AG04450 (cell line): ENCODE measurements at regions not wholly inside any gene's neighbourhood (a gene's known extent, or its start where the extent isn't known, plus 50 kb on each side); places are given as distances from the start of the nearest gene placed in this dataset.
"Not testable (repeated sequence)": the region's sequence is repeated elsewhere in the genome, so short reads cannot be mapped to it uniquely, and the experiment has no call there.

Source experiments
- CTCF ChIA-PET: fragments of 300-600, 350-600 bp; formaldehyde crosslinking; extraction: SDS; loops from one replicate; lab custom pipeline; 2022; ENCODE audit warnings: antibody characterized with exemption, inconsistent platforms; lab: Charles Lee
- POLR2A ChIA-PET: fragments of 350-600 bp; formaldehyde crosslinking; extraction: SDS; loops from one replicate; lab custom pipeline; 2021; ENCODE audit warnings: antibody characterized with exemption, inconsistent platforms; lab: Yijun Ruan, JAX
- DNase-seq: peaks from one replicate; pipeline ENCODE4 v3.0.0-alpha.2; 2011; ENCODE audit warnings: low read depth, low spot score
- H3K27ac ChIP-seq: one replicate; pipeline ENCODE4 v1.5.1; 2012; ENCODE audit warnings: low read depth, low read length, control low read depth
- H3K27me3 ChIP-seq: one replicate; pipeline ENCODE4 v1.6.0; 2012; ENCODE audit warnings: low read length; ENCODE audit not compliant: control insufficient read depth, insufficient read depth
- H3K4me3 ChIP-seq: 2 replicates; pipeline ENCODE4 v1.5.1; 2011; ENCODE audit warnings: mild to moderate bottlenecking, low read depth, low read length, control low read depth
- H3K9me3 ChIP-seq: 2 replicates; pipeline ENCODE4 v1.5.1; 2012; ENCODE audit warnings: low read length; ENCODE audit not compliant: control insufficient read depth, insufficient read depth
- TF ChIP-seq, protein P1 (sequence below): IDR thresholded peaks from 2 replicates; pipeline ENCODE4 v1.5.1; 2011; ENCODE audit warnings: low read depth, low read length, control low read depth, inconsistent platforms

DNA sequence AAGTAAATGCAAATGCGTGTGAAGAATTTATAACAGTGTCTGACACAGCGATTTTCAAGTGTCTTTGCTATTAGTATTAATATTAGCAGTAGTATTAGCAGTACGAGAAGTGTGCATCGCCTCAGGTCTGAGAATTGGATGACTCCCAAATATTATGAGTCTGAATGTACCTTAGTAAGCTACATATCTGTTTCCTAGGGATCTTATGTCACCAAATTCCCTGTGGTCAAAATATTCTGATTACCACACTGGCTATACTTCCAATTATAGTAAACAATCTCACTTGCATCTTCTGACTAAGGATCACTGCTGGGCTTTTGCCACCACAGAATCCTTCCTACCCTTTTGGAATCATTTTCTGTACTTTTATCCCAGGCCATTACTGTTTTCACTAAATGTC is 396.0 kb upstream of the MIS18BP1 start:
- Histone ChIP-seq H3K27me3 (no peaks in the 10 kb centered on the region), H3K4me3 (no peak overlapping the region), H3K9me3 (no peaks in the 10 kb centered on the region), H3K27ac (no peak overlapping the region)
- DNase-seq: no peak
- TF ChIP-seq, protein P1, sequence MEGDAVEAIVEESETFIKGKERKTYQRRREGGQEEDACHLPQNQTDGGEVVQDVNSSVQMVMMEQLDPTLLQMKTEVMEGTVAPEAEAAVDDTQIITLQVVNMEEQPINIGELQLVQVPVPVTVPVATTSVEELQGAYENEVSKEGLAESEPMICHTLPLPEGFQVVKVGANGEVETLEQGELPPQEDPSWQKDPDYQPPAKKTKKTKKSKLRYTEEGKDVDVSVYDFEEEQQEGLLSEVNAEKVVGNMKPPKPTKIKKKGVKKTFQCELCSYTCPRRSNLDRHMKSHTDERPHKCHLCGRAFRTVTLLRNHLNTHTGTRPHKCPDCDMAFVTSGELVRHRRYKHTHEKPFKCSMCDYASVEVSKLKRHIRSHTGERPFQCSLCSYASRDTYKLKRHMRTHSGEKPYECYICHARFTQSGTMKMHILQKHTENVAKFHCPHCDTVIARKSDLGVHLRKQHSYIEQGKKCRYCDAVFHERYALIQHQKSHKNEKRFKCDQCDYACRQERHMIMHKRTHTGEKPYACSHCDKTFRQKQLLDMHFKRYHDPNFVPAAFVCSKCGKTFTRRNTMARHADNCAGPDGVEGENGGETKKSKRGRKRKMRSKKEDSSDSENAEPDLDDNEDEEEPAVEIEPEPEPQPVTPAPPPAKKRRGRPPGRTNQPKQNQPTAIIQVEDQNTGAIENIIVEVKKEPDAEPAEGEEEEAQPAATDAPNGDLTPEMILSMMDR: no peak
- ChIA-PET POLR2A (no interaction called here), CTCF (no interaction called here)

DNA sequence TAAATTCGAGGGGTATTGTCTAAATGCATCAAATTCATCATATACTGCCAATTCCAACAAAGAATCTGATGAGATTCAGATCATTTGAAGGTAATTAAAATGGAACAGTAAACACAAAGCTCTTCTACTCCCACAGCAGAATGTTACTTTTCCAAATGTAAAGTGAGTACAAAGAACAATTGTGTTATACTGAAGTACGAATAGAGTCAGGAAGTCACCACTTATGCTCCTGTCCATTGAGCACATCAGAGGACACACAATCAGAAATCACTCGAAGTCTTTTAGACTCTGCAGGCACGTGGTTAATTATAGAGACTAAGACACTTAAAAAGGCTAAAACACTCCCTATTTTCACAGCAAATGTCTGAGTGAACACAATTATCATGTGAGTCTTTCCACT is 388.5 kb upstream of the MIS18BP1 start:
- TF ChIP-seq, protein P1: no peak
- Histone ChIP-seq H3K27me3 (no peaks in the 10 kb centered on the region), H3K4me3 (no peak overlapping the region), H3K9me3 (peaks cover 15% of the 10 kb centered on the region), H3K27ac (no peak overlapping the region)
- CTCF ChIA-PET: interaction anchor here (0.6 kb wide), 1 partner anchor 120 kb away, joined by 4 read pairs; no protein-coding TSS in a partner anchor
- no peak for DNase-seq
- POLR2A ChIA-PET: no interaction called here

DNA sequence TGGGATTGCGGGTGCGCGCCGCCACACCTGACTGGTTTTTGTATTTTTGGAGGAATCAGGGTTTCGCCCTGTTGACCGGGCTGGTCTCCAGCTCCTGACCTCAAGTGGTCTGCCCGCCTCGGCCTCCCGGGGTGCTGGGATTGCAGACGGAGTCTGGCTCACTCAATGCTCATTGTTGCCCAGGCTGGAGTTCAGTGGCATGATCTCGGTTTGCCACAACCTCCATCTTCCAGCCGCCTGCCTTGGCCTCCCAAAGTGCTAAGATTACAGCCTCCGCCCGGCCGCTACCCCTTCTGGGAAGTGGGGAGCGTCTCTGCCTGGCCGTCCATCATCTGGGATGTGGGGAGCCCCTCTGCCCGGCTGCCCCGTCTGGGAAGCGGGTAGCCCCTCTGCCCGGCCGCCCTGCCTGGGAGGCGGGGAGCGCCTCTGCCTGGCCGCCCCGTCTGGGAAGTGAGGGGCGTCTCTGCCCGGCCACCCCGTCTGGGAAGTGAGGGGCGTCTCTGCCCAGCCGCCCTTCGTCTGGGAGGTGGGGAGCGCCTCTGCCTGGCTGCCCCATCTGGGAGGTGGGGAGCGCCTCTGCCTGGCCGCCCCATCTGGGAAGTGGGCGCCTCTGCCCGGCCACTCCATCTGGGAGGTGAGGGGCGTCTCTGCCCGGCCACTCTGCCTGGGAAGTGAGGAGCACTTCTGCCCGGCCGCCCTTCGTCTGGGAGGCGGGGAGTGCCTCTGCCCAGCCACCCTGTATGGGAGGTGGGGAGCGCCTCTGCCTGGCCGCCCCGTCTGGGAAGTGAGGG is 381.8 kb upstream of the MIS18BP1 start:
- DNase-seq, H3K4me3 ChIP-seq, CTCF ChIA-PET, POLR2A ChIA-PET, H3K27ac ChIP-seq, H3K27me3 ChIP-seq: not testable (repeated sequence)
- H3K9me3 ChIP-seq: peaks cover 27% of the 10 kb centered on the region

DNA sequence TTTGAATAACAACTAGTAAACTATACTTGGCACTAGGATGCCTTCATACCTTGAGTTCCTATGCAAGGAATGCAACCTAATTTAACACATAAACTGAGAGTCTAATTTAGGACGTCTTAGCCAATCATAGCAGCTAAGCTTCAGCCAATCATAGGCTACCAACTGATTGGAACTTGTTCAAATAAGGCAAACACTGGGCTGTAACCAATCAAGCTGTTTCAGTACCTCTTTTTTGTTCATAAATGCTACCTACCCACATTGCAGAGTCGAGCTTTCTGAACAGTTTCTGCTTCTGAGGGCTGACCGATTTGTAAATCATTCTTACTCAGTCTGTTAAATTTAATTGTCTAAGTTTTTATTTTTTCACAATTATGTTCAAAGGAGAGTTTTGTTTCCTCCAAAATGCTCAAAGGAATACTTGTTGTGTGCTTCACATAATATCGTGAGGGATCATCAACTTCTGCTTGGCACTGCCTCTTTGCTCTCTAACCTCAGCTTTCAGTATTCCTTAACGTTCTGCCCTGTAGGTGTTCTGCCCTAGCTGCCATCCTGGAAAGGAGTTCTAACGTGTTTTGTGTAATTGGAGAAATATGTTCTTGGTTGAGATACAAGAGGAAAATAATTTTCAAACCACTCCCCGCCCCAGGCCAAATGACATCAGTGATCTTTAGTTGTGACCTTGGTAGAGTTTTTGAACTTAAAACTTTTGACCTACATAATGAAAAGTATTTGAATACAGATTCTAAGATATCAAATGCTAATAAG is 380.4 kb upstream of the MIS18BP1 start:
- CTCF ChIA-PET: no interaction called here
- TF ChIP-seq, protein P1: no peak

DNA sequence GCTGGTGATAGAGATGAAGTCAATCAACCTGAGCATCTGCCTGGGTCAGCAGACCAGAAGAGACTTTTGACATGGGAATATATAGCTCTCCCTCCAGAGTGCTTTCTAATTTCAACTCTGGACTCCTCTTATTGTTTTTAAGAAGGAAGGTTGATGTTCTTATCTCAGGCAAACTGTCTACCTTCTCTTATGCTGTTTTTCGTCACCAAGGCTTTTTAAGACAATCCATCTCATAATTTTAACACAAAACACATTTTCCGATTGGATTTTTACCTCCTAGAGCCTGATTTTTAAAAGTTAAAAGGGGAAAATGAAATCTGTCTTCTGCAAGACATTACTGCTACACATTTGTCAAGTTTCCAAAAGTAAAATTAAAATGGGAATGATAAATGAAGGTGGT is 368.7 kb upstream of the MIS18BP1 start:
- H3K27ac ChIP-seq: no peak overlapping the region
- H3K9me3 ChIP-seq: peaks cover 4% of the 10 kb centered on the region
- no peak overlapping the region for H3K4me3 ChIP-seq
- TF ChIP-seq, protein P1: no peak
- CTCF ChIA-PET: no interaction called here
- POLR2A ChIA-PET: no interaction called here
- no peaks in the 10 kb centered on the region for H3K27me3 ChIP-seq
- DNase-seq: no peak

More for the DNA sequence above, 380.4 kb upstream of the MIS18BP1 start:
- POLR2A ChIA-PET: no interaction called here
- no peak overlapping the region for H3K4me3 ChIP-seq
- H3K9me3 ChIP-seq: peaks cover 20% of the 10 kb centered on the region
- no peak for DNase-seq
- no peaks in the 10 kb centered on the region for H3K27me3 ChIP-seq
- H3K27ac ChIP-seq: no peak overlapping the region
